ENCODE measurements at regions not wholly inside any gene's neighbourhood (a gene's known extent, or its start where the extent isn't known, plus 50 kb on each side); places are given as distances from the start of the nearest gene placed in this dataset.

- Histone ChIP-seq H3K27me3 (ENCODE audit: insufficient read depth) (no peaks in the 10 kb centered on the region), H4K20me1 (ENCODE audit: insufficient read depth) (no peaks in the 10 kb centered on the region), H2AFZ (ENCODE audit: low read depth) (no peak overlapping the region), H3K9me2 (no peaks in the 10 kb centered on the region), H3K4me1 (ENCODE audit: control insufficient read depth in 1 of 2, insufficient read depth in 2 of 2, low read depth in 1 of 2, low read length in 1 of 2) (no peaks in the 10 kb centered on the region; a peak in 1 of 4 replicates), H3F3A (replicated peaks; ENCODE audit: insufficient read depth) (no peaks in the 10 kb centered on the region), H3K36me3 (replicated peaks in 1 of 2; ENCODE audit: control insufficient read depth in 1 of 2, insufficient read depth in 2 of 2, low read length in 1 of 2) (no peaks in the 10 kb centered on the region), H3K9ac (no peak overlapping the region), H3K4me2 (no peak overlapping the region), H3K79me2 (ENCODE audit: insufficient read depth) (no peaks in the 10 kb centered on the region), H3K27ac (ENCODE audit: low read depth in 2 of 2, low read length in 1 of 2) (no peak overlapping the region), H3K4me3 (ENCODE audit: low read depth in 2 of 2, low read length in 1 of 2) (no peak overlapping the region), H3K9me3 (no peaks in the 10 kb centered on the region)
- TF ChIP-seq EP300 (IDR thresholded peaks at IDR 0.05; ENCODE audit: borderline replicate concordance in 1 of 2, low read depth in 1 of 2, low read length in 1 of 2) (no peak), GATA2 (CRISPR knock-in tag; IDR thresholded peaks at IDR 0.05) (no peak), FOSL2 (IDR thresholded peaks at IDR 0.05; ENCODE audit: borderline replicate concordance, low read depth) (no peak), MEF2A (IDR thresholded peaks at IDR 0.05; ENCODE audit: borderline replicate concordance, low read depth) (no peak), GABPA (IDR thresholded peaks at IDR 0.05; ENCODE audit: low read depth) (no peak), RCOR1 (IDR thresholded peaks at IDR 0.05; ENCODE audit: low read length) (no peak), EZH2phosphoT487 (IDR thresholded peaks at IDR 0.05; ENCODE audit: borderline replicate concordance, low read depth) (no peak), RXRA (IDR thresholded peaks at IDR 0.05; ENCODE audit: borderline replicate concordance, low read depth) (no peak), SMC3 (IDR thresholded peaks at IDR 0.05; ENCODE audit: low read depth, low read length) (no peak), ELF1 (IDR thresholded peaks at IDR 0.05) (no peak)
- TF ChIP-seq, protein P1, sequence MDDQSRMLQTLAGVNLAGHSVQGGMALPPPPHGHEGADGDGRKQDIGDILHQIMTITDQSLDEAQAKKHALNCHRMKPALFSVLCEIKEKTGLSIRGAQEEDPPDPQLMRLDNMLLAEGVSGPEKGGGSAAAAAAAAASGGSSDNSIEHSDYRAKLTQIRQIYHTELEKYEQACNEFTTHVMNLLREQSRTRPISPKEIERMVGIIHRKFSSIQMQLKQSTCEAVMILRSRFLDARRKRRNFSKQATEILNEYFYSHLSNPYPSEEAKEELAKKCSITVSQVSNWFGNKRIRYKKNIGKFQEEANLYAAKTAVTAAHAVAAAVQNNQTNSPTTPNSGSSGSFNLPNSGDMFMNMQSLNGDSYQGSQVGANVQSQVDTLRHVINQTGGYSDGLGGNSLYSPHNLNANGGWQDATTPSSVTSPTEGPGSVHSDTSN (IDR thresholded peaks at IDR 0.05): no peak
- POLR2A ChIA-PET: no interaction called here
- CTCF ChIA-PET: no interaction called here
- DNase-seq: no peak
Measured at GRCh38 chr3:164417955-164418354, 660.3 kb downstream of the SI start.

DNA sequence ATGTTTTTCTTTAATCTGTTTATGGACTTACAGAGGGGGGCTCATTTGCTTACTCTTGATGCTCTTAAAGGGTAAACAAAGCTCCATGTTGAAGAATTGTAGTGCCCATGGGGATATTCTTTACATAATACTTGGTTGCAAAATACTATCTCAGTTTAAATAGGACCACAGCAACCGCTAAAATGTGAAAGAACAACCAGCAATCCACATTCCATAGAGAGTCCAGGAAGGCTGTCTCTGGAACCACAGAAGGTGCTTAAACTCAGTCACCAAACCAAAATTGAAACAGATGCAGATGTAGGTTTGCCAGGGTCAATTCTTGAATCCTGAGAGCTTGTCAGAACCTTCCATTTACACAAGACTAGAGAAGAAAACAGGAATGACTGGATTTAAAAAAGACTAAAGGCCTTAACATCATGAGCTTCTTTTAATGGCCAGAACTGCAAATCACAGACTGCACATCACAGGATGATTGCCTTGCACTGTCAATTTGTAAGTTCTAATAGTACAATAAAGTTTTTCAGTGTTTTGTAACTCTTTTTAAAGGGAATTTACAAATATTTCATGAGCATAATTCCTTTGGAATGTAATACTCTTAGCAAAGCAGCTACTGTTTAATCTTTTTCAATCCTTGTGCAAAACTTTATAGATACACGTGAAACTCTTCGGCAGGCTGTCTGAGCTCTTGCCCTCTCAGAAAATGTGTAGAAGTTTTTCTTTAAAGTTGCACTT, 661.6 kb downstream of the SI start:
- Histone ChIP-seq H3K9me2 (no peaks in the 10 kb centered on the region), H3K9me3 (no peaks in the 10 kb centered on the region), H2AFZ (ENCODE audit: low read depth) (no peak overlapping the region), H3K27me3 (ENCODE audit: insufficient read depth) (no peaks in the 10 kb centered on the region), H4K20me1 (ENCODE audit: insufficient read depth) (no peaks in the 10 kb centered on the region), H3K27ac (ENCODE audit: low read depth in 2 of 2, low read length in 1 of 2) (no peak overlapping the region), H3K4me2 (no peak overlapping the region), H3K36me3 (replicated peaks in 1 of 2; ENCODE audit: control insufficient read depth in 1 of 2, insufficient read depth in 2 of 2, low read length in 1 of 2) (no peaks in the 10 kb centered on the region), H3K79me2 (ENCODE audit: insufficient read depth) (no peaks in the 10 kb centered on the region), H3K4me3 (ENCODE audit: low read depth in 2 of 2, low read length in 1 of 2) (no peak overlapping the region), H3F3A (replicated peaks; ENCODE audit: insufficient read depth) (no peaks in the 10 kb centered on the region), H3K9ac (no peak overlapping the region), H3K4me1 (ENCODE audit: control insufficient read depth in 1 of 2, insufficient read depth in 2 of 2, low read depth in 1 of 2, low read length in 1 of 2) (no peaks in the 10 kb centered on the region; a peak in 1 of 4 replicates)
- ChIA-PET POLR2A (no interaction called here), CTCF (no interaction called here)
- no peak for DNase-seq
- TF ChIP-seq RXRA (IDR thresholded peaks at IDR 0.05; ENCODE audit: borderline replicate concordance, low read depth): no peak
- TF ChIP-seq CTCF (IDR thresholded peaks at IDR 0.05): no peak
- TF ChIP-seq ELF1 (IDR thresholded peaks at IDR 0.05): no peak
- TF ChIP-seq RAD21 (IDR thresholded peaks at IDR 0.05; ENCODE audit: low read length): no peak
- TF ChIP-seq FOSL2 (IDR thresholded peaks at IDR 0.05; ENCODE audit: borderline replicate concordance, low read depth): no peak
- no peak for TF ChIP-seq FOXJ3 (CRISPR knock-in tag; IDR thresholded peaks at IDR 0.05)
- TF ChIP-seq NFIC (IDR thresholded peaks at IDR 0.05; ENCODE audit: borderline replicate concordance): no peak
- no peak for TF ChIP-seq SIN3A (IDR thresholded peaks at IDR 0.05; ENCODE audit: borderline replicate concordance, low read depth, low read length)
- TF ChIP-seq, protein P1 (IDR thresholded peaks at IDR 0.05): no peak
- TF ChIP-seq YY1 (IDR thresholded peaks at IDR 0.05; ENCODE audit: low read depth): no peak
- TF ChIP-seq JUND (IDR thresholded peaks at IDR 0.05): no peak
- no peak for TF ChIP-seq RCOR1 (IDR thresholded peaks at IDR 0.05; ENCODE audit: low read length)
- TF ChIP-seq TCF12 (IDR thresholded peaks at IDR 0.05): no peak
- TF ChIP-seq MEF2A (IDR thresholded peaks at IDR 0.05; ENCODE audit: borderline replicate concordance, low read depth): no peak
- TF ChIP-seq GABPA (IDR thresholded peaks at IDR 0.05; ENCODE audit: low read depth): no peak
- TF ChIP-seq, protein P2, sequence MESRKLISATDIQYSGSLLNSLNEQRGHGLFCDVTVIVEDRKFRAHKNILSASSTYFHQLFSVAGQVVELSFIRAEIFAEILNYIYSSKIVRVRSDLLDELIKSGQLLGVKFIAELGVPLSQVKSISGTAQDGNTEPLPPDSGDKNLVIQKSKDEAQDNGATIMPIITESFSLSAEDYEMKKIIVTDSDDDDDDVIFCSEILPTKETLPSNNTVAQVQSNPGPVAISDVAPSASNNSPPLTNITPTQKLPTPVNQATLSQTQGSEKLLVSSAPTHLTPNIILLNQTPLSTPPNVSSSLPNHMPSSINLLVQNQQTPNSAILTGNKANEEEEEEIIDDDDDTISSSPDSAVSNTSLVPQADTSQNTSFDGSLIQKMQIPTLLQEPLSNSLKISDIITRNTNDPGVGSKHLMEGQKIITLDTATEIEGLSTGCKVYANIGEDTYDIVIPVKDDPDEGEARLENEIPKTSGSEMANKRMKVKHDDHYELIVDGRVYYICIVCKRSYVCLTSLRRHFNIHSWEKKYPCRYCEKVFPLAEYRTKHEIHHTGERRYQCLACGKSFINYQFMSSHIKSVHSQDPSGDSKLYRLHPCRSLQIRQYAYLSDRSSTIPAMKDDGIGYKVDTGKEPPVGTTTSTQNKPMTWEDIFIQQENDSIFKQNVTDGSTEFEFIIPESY (IDR thresholded peaks at IDR 0.05; ENCODE audit: borderline replicate concordance, low read depth): no peak
- no peak for TF ChIP-seq RFX5 (IDR thresholded peaks at IDR 0.05; ENCODE audit: low read length)
- no peak for TF ChIP-seq TAF1 (IDR thresholded peaks at IDR 0.05; ENCODE audit: borderline replicate concordance, low read depth, low read length)
- TF ChIP-seq GATA2 (CRISPR knock-in tag; IDR thresholded peaks at IDR 0.05): no peak
- WGBS (ENCODE audit: low lambda C conversion rate): 43% methylated on average over 3 of the region's 3 CpGs

All from SK-N-SH (cell line).